RWPE1 (cell line): ENCODE measurements at regions not wholly inside any gene's neighbourhood (a gene's known extent, or its start where the extent isn't known, plus 50 kb on each side); places are given as distances from the start of the nearest gene placed in this dataset.
"Not testable (repeated sequence)": the region's sequence is repeated elsewhere in the genome, so short reads cannot be mapped to it uniquely, and the experiment has no call there.

ENCODE experiments used
- CTCF ChIA-PET: fragments of 350-600 bp; sonication (Branson Sonifier 250); formaldehyde crosslinking; extraction: SDS; loops from one replicate; lab custom pipeline; 2021; lab: Yijun Ruan, JAX
- POLR2A ChIA-PET: fragments of 400-600 bp; formaldehyde crosslinking; extraction: SDS; loops from one replicate; lab custom pipeline; 2020; ENCODE audit warnings: antibody characterized with exemption; ENCODE audit not compliant: low non-redundant PET; lab: Yijun Ruan, JAX
- DNase-seq: peaks from one replicate; pipeline ENCODE4 v3.0.0; 2012; ENCODE audit warnings: low spot score
- H3K27ac ChIP-seq: fragments of 450-650 bp; 2 replicates; pipeline ENCODE4 v1.5.1; 2017
- TF ChIP-seq, protein P1 (sequence below): fragments of 450-650 bp; conservative IDR thresholded peaks from 2 replicates; pipeline ENCODE4 v1.5.1; 2017; ENCODE audit warnings: low read depth, mild to moderate bottlenecking

DNA sequence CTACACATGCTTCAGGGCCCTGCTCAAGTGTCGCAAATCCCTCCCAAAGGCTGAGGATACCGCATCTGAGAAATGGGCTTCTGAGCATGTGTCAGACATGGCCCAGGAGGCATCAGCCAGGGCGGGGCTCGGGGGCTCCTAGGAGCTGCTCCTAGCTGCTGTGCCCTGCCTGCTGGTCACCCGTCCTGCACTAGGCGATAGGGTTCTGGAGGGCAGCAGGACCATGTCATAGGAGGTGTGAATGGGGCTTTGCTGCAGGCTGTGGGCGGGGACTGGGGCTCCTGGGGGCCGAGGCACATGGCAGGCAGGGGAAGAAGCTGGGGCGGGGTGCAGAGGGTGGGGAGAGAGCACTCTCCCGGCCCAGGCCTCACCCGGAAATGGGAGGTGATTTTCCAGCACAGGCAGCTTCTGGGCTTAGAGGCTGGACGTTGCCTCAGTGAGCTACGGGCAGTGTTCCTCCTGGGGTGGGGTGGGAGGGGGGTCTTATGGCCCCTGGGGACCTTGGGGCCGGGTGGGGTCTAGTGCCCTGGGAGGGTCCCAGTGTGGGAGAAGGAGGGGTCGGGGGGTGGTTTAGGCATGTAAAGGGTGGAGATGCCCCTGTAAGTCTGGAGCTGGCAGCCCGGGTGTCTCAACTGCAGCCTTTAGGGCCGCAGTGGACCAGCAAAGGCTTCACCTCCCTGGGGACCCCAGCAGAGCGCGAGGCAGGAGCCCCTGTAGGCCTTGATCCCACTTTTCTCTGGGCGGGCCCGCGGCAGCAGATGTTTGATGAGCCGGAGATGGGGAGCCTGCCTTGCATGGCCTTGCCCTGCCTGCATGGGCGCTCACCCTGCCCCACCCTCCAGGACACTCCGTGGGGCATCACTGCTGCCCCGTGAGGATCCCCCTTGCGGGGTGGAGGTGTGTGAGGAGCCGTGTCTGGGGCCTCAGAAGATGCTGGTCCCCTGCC lies 98.6 kb upstream of the LRPAP1 start:
- CTCF ChIA-PET: no interaction called here
- no peak overlapping the region for H3K27ac ChIP-seq
- TF ChIP-seq, protein P1, sequence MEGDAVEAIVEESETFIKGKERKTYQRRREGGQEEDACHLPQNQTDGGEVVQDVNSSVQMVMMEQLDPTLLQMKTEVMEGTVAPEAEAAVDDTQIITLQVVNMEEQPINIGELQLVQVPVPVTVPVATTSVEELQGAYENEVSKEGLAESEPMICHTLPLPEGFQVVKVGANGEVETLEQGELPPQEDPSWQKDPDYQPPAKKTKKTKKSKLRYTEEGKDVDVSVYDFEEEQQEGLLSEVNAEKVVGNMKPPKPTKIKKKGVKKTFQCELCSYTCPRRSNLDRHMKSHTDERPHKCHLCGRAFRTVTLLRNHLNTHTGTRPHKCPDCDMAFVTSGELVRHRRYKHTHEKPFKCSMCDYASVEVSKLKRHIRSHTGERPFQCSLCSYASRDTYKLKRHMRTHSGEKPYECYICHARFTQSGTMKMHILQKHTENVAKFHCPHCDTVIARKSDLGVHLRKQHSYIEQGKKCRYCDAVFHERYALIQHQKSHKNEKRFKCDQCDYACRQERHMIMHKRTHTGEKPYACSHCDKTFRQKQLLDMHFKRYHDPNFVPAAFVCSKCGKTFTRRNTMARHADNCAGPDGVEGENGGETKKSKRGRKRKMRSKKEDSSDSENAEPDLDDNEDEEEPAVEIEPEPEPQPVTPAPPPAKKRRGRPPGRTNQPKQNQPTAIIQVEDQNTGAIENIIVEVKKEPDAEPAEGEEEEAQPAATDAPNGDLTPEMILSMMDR: no peak
- POLR2A ChIA-PET: no interaction called here
- no peak for DNase-seq

DNA sequence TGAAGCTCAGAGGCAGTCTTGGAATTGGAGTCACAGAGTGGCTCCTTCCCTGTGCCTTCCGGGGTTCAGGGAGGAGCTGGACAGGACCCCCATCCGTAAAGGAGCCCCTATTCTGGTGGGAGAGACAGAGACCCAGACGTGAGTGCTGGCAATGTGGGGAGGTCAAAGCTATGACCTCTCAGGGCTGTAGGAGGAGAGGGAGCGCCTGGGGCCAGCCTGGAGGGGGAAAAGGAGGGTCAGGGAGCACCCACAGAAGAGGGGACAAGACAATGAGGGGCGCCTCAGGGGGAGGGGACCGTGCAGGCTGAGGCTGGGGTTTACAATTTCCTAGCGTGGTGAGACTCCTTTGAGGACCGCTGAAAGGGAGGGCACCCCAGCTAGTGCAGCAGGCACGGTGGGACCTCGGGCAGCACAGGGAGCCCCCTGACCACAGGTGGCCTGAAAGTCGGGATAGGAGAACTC lies 97.9 kb upstream of the LRPAP1 start:
- DNase-seq: no peak
- ChIA-PET POLR2A (no interaction called here), CTCF (no interaction called here)
- TF ChIP-seq, protein P1: no peak
- H3K27ac ChIP-seq: no peak overlapping the region

DNA sequence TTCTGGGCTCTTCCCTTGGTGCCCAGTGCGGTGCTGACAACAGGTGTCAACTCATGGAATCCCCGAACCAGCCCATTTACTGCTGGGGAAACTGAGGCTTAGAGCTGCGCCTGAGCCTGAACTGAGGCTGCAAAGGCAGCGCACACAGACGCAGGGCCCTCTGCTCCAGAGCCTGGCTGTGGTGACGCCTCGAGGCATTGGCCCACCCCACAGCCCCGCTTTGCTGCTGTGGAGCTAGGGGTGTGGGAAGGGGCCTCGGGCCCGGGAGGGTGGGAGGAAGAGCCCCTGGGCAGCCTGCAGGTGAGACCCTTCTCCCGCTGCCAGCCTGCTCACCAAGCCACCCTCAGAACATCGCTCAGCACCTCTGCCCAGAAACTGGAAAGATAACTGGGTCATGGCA lies 97.4 kb upstream of the LRPAP1 start:
- TF ChIP-seq, protein P1: no peak
- H3K27ac ChIP-seq: no peak overlapping the region
- ChIA-PET POLR2A (no interaction called here), CTCF (no interaction called here)
- DNase-seq: no peak

DNA sequence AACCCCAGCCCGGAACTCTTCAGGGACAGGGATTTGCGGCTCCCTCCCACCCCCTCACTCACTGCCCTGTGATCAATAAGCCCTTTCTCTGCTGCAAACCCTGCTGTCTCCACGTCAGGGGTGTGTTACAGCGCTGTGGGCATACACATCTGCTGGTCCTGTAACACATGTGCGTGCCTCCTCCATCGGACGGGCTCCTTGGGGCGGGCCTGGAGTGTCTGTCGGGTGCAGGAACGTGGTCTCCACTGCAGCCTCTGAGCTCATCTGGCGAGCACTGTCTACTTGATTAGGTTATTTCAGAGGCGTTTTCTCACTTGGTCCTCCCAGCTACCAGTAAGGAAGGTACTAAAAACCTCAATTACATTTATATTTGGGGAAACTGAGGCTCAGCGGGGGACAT lies 97.0 kb upstream of the LRPAP1 start:
- CTCF ChIA-PET, POLR2A ChIA-PET, H3K27ac ChIP-seq: not testable (repeated sequence)

DNA sequence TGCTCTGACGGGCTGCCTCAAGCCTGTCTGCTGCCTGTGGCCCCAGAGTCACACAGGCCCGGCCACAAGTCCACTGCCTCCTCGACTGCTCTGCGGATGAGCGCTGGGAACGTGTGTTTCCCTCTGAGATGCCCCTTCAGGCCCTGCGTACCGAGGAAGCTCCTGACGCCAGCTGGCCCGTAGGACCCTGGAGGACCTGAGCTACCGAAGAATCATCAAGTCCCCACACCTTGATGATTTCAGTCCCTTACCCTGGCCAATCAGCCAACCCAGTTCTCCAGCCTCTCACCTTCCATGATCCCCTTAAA lies 96.6 kb upstream of the LRPAP1 start:
- TF ChIP-seq, protein P1: no peak
- CTCF ChIA-PET: no interaction called here
- POLR2A ChIA-PET: no interaction called here
- H3K27ac ChIP-seq: no peak overlapping the region
- DNase-seq: no peak

More for the DNA sequence above, 97.0 kb upstream of the LRPAP1 start:
- not testable (repeated sequence) for DNase-seq

DNA sequence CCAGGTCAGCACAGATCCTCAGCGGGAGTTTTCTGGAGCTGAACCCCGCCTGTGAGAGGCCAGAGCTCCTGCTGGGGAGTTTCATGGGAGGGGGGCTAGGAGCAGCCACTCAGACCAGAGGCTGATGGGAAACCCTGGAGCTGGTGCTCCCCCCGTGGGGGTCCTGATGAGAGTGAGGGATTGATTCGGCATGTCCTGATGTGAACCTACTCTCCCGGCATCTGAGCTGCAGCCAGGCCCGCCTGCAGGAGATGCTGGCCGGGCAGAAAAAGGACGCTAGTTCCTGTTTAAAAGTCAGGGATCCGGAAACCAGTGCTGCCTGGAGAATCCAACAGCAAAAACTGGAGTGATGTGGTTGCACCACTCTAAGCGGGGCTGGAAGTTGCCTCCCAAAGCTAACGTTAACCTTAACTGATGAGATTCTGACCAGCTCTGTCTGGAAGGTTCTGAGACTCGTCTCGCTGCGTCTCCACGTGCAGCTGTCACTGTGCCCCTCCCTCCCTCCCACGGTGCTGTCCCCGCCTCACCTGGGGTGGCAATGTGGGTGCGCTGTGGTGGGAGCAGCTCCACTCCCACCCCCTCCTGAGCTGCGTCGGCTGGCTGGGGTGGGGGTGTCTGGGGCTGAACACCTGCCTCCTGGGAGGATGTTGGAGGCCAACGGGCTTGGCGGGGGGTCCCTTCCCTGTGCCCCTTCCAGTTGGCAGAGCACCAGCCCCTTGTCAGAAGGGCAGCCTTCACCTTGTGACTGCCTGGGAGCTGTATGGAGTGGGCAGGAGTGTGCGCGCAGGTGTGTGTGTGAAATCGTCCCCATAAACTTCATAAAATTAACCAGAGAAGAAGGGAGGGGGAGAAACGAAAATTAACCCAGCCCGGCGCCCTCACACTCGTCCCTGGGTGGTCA lies 96.0 kb upstream of the LRPAP1 start:
- CTCF ChIA-PET, DNase-seq, POLR2A ChIA-PET, H3K27ac ChIP-seq: not testable (repeated sequence)

DNA sequence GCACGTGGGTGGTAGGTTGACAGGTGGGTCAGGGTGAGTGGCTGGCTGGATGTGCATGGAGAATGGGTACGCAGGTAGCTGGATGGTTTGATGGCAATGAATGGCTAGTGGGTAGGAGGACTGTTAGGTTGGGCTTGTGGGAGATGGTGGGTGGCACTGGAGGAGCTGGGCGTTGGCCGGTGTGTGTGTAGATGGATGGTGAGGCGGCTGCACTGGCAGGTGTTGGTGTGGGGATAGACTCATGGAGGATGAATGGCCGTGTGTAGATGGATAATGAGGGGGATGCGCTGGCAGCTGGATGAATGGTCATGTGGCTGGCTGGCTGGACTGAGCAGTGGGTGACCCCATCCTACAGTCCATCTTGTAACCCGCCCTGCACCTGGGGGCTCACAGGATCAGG lies 95.2 kb upstream of the LRPAP1 start:
- POLR2A ChIA-PET, H3K27ac ChIP-seq, DNase-seq, CTCF ChIA-PET: not testable (repeated sequence)

DNA sequence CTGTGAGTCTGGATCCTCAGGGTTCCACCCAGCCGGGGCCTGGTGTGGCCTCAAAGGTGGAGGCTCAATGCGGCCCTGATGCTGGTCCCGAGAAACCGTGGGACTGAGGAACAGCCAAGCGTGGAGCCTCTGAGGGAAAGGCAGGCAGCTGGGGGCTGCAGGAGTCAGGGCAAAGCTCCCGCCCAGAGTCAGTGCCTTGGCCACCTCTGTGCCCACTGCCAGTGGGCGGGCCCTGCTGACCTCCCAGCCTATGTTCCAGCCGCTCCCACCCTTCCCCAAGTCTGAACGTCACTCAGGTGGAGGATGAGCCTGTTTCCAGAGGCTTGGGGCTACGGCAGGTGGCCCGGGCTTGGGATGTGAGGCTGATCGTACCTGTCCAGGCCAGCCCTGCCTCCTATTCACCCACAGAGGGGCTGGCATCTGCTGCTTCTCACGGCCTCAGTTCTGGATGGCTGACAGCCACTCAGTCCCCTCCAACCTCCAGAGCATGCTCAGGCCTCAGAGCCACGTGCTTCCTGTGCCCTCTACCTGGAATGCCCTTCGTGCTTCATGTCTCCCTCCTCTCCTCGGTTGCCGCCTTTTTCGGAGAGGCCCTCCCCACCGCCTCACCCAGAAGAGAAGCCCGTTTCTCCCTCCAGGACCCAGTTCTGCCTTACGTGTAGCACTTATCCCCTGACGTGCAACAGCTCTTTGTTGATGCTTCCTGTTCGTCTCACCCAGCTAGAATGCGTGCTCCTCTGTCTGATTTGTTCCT lies 94.1 kb upstream of the LRPAP1 start:
- CTCF ChIA-PET, POLR2A ChIA-PET, DNase-seq, H3K27ac ChIP-seq: not testable (repeated sequence)

DNA sequence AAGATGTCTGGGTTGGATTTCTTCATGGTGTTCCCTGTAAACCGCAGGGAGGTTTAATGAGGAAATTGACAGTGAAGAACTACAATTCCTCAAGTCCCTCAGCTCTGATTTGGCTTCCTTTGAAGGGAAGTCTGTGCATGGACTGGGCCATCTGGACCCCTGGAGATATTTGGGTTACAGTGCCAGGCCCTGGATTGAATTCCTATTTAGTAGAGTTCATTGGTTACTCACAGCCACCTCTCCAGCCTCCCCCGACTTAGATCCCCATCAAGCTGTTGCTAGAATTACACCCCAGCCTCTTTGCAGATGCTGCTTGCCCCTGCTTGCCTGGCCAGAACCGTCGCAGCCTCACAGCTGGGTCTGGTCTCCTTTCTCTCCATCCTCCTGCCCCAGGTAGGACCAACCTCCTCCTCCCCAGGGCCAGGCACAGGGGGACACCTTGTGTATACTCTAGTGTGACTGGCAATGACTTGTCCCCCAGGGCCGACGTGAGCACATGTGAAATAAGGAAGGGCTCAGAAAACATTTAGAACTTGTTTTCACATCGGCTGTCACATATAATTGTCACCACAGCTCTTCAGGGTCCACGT lies 93.2 kb upstream of the LRPAP1 start:
- CTCF ChIA-PET, DNase-seq, H3K27ac ChIP-seq: not testable (repeated sequence)
- POLR2A ChIA-PET: interaction anchor here (0.6 kb wide), 1 partner anchor 24 kb away, joined by 3 read pairs; no protein-coding TSS in a partner anchor

DNA sequence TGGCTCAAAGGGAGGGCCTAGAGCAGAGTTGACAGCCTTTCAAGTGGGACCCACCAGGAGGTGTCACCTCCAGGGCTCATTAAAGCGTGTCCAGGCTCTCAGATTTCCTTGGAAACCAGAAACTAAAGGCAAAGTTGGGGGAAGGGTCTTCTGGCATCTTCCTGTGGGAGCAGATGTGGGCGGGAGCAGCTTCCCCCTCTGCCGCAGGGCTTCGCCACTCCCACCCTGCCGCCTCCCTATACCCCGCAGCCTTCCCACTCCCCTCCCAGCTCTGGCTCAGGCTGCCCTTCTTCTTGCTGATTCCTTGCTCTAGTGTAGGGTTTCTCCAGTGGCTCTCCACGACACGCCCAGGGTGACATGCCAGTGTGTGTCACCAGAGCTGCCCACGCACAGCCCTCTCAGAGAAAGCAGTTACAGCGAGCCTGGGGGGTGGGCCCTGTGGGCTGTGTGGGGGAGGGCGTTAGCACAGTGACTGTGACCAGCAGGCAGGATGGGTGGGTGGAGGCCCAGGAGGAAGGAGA lies 91.6 kb upstream of the LRPAP1 start:
- CTCF ChIA-PET, DNase-seq, H3K27ac ChIP-seq, POLR2A ChIA-PET: not testable (repeated sequence)
